Ammon's horn (tissue), 1 donor: ENCODE measurements at regions not wholly inside any gene's neighbourhood (a gene's known extent, or its start where the extent isn't known, plus 50 kb on each side); places are given as distances from the start of the nearest gene placed in this dataset.

Experiments
- DNase-seq: peaks from one replicate; pipeline ENCODE4 v3.0.0-alpha.2; 2016; ENCODE audit warnings: low spot score

GRCh38 chr7:46243406-46243805, 322.3 kb upstream of the IGFBP3 start:
- no peak for DNase-seq

GRCh38 chr7:46239846-46240245, 318.8 kb upstream of the IGFBP3 start:
- no peak for DNase-seq

GRCh38 chr7:46237466-46237865, 316.4 kb upstream of the IGFBP3 start:
- DNase-seq: no peak

GRCh38 chr7:46233585-46234329, 312.7 kb upstream of the IGFBP3 start:
- DNase-seq: no peak

- no peak for DNase-seq
These were observed 309.9 kb upstream of the IGFBP3 start for GRCh38 chr7:46230990-46231305.

GRCh38 chr7:46230298-46230989, 309.4 kb upstream of the IGFBP3 start:
- DNase-seq: no peak

GRCh38 chr7:46229409-46229808, 308.3 kb upstream of the IGFBP3 start:
- DNase-seq: no peak

GRCh38 chr7:46226860-46227259, 305.8 kb upstream of the IGFBP3 start:
- DNase-seq: no peak

- no peak for DNase-seq
These were observed 303.3 kb upstream of the IGFBP3 start for GRCh38 chr7:46224363-46224762.

DNA sequence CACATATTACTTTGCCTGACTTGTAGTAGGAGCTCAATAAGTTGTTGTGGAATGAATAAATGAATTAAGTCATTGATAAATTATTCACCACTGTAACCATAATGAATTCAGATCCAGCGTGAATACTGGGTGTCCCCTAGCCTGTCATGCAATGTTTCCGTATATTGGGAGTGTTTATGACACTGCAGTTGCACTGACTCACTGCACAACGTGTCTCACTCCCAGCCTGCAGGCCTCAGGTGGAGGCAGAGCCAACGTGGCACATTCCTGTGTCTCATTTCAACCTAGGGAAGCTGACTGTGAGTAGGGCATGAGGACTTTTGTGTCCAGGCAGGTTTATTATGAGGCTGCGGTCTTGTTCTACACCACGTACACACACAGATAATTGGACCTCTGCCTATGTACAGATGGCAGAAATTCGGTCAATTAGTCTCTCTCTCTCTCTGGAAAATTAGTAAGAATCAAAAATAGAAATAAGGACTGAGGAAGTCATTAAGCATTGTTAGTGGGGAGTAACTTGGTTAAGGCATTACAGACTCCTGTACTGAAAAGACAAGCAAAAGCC, 299.1 kb upstream of the IGFBP3 start:
- no peak for DNase-seq

DNA sequence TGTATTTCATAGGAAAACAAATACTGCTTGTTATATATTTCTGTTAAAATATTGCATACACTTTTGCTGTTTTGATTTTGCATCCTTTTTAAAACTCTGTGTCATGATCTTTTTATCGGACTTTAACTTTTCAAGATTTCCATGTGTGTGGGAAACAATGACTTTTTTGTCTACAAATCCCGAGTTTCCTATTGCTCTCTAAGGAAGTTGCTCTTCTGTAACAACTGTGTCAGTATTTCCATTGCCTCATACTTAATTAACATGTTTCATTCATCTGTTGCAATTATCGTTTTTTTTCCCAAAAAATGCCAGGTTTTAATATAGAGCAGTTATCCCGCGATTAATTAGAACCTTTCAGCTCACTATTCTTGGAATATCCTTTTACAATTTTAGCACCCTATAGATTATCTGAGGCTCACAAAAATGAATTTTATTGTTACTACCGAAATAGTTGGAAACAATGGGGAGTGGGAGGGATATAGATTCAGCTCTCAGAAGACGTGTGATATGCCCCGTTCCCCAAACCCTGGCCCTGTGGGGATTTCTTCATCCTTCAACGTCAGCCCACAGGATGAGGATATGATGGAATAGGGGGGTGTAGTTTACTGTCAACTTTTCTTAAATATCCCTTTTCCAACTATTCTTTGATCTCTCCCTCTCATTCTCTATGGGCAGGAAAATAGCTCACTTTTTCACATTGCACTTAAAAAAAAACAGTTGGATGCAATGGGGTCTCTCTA, 297.6 kb upstream of the IGFBP3 start:
- DNase-seq: no peak

GRCh38 chr7:46215987-46216567, 295.0 kb upstream of the IGFBP3 start:
- DNase-seq: no peak

DNA sequence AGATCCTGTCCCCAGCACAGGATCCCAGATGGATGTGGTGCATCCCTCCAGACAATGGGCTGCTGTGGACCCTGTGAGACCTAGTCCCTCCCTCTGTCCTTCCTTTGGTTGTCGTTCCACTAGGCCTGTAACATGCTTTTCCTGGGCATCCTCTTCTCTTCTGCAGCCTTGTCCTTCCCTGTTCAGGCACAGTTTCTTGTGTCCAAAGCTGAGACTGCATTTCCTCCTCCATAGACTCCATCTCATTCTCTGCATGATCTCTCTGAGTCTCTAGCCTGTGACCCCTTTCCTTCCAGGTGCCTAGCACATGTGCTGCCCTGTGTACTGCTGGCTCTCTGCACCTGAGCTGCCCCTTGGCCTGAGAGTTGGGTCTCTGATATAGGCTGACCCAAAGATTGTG, 293.5 kb upstream of the IGFBP3 start:
- no peak for DNase-seq

- no peak for DNase-seq
These were observed 292.1 kb upstream of the IGFBP3 start for GRCh38 chr7:46213154-46213537.

DNA sequence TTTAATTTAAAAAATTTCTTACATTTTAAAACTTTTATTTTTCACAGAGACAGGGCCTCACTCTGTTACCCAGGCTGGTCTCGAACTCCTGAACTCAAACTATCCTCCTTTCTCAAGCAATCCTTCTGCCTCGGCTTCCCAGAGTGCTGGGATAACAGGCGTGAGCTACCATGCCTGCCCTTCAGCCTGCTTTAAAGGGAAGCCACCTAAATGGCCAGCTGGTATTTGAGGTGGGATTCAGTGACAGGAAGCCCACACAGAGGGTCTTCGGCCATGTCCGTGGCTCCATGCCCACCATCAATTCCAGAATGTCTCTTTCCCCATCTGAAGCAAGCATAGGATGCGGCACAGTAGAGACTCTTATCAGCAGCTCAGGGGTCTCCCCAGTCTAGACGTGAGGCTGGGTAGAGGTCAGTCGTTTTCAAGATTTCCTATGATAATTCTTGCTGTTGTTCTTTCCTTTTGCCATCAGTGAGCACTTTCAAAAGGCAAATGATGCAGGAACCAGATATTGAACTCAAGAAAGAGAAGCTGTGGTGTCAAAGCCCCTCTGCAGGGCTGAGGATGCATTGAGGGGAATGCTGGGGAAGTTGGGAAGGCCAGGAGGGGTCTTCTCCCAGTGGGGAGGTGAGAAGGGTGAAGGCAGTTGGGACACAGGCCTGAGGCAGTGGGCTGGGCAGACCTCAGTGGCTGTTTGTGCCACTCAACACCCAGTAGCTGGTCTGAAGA, 291.5 kb upstream of the IGFBP3 start:
- no peak for DNase-seq

GRCh38 chr7:46210467-46210866, 289.4 kb upstream of the IGFBP3 start:
- DNase-seq: no peak

DNA sequence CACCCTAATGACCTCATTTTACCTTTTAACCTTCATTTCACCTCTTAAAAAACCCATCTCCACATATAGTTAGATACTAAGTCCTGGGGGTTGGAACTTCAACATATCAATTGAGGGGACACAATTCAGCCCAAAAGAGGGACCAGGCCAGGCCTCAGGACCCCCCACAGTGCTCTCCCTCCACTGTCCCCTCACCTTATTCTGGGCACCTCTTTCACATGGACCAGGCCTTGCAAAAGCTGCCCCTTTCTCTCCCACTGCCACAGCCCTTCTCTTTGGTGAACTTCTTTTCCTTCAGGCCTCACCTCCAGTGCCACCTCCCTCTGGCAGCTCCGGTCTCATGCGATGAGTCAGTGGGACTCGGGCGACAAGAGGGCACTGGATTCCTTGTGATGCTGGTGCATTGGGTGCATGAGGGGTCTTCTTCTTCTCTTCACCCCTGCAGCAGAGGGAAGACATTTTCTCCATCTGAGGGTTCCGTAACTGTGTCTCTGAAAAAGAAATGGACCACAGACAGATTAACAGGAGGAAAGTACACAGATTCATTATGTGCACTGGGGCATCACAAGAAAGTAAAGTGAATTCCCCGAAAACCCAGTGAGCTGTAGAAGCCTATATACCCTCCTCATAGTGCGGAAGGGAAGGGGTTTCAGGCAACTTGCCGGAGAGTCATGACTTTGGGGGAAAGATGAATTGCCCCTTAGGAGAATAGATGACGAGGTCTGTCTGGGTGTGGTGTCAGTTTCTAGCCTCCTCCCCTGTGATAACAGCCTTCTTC, 288.7 kb upstream of the IGFBP3 start:
- no peak for DNase-seq

DNA sequence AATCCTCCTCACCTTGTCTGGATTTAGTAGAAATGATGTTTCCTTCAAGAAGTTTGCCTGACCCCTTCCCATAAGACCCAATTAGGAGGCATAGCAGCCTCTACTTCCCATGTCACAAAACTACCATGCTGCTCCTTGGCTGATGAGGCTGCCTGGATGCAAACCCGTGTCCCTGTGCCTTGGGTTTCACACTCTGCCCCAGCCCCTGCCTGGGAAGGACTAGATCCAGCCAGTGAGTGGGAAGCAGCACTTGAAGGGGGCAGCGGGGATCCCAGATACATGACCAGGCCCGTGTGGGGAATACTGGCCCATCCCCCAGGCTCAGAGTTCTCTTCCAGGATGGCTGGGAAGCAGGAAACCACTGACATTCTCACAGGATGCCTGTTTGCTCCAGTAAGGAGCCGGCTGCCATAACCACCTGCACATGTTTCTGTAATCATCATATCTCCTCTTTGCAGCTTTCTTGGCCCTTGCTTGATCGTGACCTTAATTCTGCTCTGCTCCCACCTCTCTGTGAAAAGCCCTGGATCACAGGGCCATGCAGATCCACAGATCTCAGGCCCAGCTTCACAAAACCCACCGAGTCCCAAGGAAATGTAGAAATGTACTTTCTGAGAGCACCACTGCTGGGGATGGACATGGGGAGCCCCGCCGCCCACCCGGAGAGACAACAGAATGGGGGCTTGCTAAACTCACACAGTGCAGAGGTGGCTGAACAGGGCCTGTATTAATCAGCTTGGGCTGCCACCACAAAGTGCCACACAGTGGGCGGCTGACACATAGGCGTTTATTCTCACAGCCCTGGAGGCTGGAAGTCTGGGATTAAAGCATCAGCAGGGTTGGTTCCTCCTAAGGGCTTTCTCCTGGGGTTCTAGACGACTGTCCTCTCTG, 287.8 kb upstream of the IGFBP3 start:
- no peak for DNase-seq

- DNase-seq: no peak
These were observed 287.0 kb upstream of the IGFBP3 start for GRCh38 chr7:46207931-46208634.
